Fibroblast of pulmonary artery (primary cell): ENCODE measurements at regions not wholly inside any gene's neighbourhood (a gene's known extent, or its start where the extent isn't known, plus 50 kb on each side); places are given as distances from the start of the nearest gene placed in this dataset.
"Not testable (repeated sequence)": the region's sequence is repeated elsewhere in the genome, so short reads cannot be mapped to it uniquely, and the experiment has no call there.

Source experiments
- DNase-seq: peaks from one replicate; pipeline ENCODE4 v3.0.0-alpha.2; 2010; ENCODE audit warnings: low read depth
- H3K4me3 ChIP-seq: replicated peaks from 2 replicates; pipeline ENCODE4 v1.5.1; 2011; ENCODE audit warnings: low read depth, mild to moderate bottlenecking, control low read depth, low read length, moderate library complexity
- TF ChIP-seq, protein P1 (sequence below): IDR thresholded peaks from 2 replicates; pipeline ENCODE4 v1.5.1; 2011; ENCODE audit warnings: mild to moderate bottlenecking, control low read depth, low read length, inconsistent platforms; ENCODE audit errors: missing control alignments

DNA sequence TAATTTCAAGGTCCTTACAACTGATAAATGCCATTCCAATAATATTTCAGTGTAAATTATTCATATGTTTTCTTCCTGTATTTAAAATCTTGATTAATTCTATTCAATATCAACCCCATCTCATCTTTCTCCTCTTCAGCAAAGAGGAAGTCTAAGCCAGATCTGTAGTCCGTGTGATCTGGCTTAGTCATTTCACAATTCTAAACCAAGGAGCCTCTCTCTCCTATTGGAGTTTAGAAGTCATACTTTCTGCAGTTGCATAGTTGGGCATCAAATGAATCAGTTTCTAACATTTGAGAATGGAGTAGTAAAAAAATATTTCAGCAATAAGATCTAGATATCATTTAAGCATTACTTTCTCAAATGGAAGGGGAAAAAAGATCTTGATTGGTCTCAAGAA, 354.9 kb downstream of the JRKL start:
- no peak overlapping the region for H3K4me3 ChIP-seq
- TF ChIP-seq, protein P1, sequence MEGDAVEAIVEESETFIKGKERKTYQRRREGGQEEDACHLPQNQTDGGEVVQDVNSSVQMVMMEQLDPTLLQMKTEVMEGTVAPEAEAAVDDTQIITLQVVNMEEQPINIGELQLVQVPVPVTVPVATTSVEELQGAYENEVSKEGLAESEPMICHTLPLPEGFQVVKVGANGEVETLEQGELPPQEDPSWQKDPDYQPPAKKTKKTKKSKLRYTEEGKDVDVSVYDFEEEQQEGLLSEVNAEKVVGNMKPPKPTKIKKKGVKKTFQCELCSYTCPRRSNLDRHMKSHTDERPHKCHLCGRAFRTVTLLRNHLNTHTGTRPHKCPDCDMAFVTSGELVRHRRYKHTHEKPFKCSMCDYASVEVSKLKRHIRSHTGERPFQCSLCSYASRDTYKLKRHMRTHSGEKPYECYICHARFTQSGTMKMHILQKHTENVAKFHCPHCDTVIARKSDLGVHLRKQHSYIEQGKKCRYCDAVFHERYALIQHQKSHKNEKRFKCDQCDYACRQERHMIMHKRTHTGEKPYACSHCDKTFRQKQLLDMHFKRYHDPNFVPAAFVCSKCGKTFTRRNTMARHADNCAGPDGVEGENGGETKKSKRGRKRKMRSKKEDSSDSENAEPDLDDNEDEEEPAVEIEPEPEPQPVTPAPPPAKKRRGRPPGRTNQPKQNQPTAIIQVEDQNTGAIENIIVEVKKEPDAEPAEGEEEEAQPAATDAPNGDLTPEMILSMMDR = no peak
- no peak for DNase-seq

DNA sequence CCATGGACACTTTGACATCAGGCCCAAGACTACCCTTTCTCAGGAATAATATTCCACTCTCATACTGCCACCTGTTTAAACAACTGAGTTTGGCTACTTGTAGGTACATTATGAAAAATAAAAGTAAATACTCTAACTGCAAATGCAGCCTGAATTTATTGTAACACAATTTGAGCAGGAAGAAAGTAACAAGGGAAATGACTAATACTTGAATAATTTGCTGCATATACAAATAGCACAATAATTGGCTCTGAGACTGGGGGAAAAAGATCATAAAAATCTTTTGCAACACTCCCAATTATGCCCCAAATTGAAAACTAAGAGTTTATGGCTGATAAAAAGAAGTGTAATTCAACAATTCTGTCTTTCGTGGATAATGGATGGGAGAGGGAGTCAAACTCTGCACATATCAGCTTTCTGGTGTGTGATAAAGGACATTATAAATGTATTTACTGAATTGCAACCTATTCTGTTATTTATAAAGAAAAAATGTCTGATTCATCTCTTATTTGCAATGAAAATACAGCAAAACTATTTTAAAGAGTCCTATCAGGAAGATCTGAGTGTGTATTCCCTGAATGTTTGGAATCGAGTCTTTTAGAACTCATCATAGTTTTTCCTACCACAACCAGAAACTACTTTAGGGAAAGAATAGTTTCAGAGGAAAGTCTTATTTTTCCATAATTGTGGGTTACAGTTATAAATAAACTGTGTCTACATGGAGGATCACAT, 359.0 kb downstream of the JRKL start:
- H3K4me3 ChIP-seq = no peak overlapping the region
- peak; percentile 47 for DNase-seq
- TF ChIP-seq, protein P1 = no peak

DNA sequence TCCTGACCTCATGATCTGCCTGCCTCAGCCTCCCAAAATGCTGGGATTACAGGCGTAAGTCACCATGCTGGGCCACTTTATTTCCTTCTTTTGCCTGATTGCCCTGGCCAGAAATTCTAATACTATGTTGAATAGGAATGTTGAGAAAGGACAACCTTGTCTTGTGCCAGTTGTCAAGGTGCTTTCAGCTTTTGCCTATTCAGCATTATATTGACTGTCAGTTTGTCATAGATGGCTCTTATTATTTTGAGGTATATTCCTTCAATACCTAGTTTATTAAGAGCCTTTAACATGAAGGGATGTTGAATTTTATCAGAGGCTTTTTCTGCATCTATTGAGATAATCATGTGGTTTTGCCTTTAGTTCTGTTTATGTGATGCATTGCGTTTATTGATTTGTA, 362.0 kb downstream of the JRKL start:
- not testable (repeated sequence) for DNase-seq

DNA sequence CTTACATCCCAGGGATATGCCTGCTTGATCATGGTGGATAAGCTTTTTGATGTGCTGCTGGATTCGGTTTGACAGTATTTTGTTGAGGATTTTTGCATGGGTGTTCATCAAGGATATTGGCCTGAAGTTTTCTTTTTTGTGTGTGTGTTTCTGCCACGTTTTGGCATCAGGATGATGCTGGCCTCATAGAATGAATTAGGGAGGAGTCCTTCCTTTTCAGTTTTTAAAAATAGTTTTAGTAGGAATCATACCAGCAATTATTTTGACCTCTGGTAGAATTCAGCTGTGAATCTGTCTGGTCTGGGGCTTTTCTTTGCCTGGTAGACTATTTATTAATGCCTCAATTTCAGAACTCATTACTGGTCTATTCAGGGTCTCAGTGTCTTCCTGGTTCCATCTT, 362.4 kb downstream of the JRKL start:
- H3K4me3 ChIP-seq = no peak overlapping the region
- TF ChIP-seq, protein P1 = no peak
- no peak for DNase-seq

More for the DNA sequence above, 362.0 kb downstream of the JRKL start:
- H3K4me3 ChIP-seq = not testable (repeated sequence)

DNA sequence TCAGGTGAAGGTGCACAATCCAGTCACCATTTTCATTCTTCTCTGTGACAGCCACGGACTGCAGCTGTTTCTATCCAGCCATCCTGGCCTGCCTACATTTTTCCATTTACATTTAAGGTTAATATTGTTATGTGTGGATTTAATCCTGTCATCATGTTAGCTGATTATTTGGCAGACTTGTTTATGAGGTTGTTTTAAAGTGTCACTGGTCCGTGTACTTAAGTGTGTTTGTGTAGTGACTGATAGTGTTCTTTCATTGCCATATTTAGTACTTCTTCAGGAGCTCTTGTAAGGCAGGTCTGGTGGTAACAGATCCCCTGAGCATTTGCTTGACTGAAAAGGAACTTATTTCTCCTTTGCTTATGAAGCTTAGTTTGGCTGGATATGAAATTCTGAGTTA, 364.2 kb downstream of the JRKL start:
- no peak overlapping the region for H3K4me3 ChIP-seq
- DNase-seq = no peak
- TF ChIP-seq, protein P1 = no peak

DNA sequence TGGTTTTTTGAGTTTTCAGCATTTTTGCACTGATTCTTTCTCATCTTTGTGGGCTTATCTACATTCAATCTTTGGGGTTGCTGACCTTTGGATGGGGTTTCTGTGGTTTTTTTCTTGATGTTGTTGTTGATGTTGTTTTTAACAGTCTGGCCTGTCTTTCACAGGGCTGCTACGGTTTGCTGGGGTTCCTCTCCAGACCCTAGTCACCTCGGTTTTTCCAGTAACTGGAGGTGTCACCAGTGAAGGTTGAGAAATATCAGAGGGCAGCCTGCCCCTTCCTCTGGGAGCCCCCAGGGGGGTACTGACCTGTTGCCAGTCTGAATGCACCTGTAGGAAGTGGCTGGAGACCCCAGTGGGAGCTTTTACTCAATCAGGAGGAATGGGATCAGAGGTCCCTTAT, 365.4 kb downstream of the JRKL start:
- TF ChIP-seq, protein P1 = no peak
- DNase-seq = no peak
- H3K4me3 ChIP-seq = no peak overlapping the region

DNA sequence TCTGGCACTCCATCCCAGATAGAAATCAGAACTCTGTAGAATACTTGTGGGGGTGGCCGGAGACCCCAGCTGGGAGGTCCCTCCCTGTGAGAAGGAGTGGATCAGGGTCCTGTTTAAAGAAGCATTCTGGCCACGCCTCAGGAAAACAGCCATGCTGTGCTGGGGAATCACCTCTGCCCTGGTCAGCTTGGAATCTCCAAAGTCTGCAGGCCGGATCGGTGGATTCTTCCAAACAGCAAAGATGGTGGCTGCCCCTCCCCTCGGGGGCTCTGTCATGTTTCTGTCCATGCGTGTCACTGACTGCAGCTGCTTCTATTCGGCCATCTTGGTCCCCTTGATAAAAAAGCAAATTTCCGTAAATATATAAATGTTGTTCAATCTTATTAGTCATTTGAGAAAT, 365.9 kb downstream of the JRKL start:
- TF ChIP-seq, protein P1 = no peak
- DNase-seq = no peak
- no peak overlapping the region for H3K4me3 ChIP-seq
